ENCODE measurements at regions not wholly inside any gene's neighbourhood (a gene's known extent, or its start where the extent isn't known, plus 50 kb on each side); places are given as distances from the start of the nearest gene placed in this dataset.

DNA sequence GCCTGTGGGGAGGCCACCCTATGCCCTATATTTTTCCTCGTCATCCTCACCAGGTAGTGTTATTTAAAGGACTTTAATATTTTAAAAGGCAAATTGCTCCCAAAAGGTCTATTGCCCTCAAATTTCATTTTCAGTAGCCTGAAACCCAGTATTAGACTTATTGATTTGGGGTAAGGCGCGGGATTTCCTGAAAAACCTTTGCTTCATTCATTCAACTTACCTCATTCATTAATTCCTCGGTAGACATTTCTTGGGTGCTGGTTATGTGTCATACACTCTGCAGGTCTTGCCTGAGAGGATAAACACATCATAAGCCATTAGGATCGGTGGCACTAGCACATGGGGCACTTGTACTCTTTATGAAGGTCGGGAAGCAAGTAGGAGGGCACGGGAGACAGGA is 99.2 kb downstream of the ARF6 start:
- no peak for DNase-seq
- TF ChIP-seq, protein P1, sequence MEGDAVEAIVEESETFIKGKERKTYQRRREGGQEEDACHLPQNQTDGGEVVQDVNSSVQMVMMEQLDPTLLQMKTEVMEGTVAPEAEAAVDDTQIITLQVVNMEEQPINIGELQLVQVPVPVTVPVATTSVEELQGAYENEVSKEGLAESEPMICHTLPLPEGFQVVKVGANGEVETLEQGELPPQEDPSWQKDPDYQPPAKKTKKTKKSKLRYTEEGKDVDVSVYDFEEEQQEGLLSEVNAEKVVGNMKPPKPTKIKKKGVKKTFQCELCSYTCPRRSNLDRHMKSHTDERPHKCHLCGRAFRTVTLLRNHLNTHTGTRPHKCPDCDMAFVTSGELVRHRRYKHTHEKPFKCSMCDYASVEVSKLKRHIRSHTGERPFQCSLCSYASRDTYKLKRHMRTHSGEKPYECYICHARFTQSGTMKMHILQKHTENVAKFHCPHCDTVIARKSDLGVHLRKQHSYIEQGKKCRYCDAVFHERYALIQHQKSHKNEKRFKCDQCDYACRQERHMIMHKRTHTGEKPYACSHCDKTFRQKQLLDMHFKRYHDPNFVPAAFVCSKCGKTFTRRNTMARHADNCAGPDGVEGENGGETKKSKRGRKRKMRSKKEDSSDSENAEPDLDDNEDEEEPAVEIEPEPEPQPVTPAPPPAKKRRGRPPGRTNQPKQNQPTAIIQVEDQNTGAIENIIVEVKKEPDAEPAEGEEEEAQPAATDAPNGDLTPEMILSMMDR (IDR thresholded peaks at IDR 0.05; ENCODE audit: control extremely low read depth, extremely low read depth), result no peak
- Histone ChIP-seq H3K27ac (ENCODE audit: low read depth in 1 of 2, low read length in 1 of 2) (no peak overlapping the region), H3K4me3 (no peak overlapping the region), H3K9me3 (ENCODE audit: control insufficient read depth in 4 of 4, insufficient read depth in 3 of 4, low read length in 3 of 4) (no peaks in the 10 kb centered on the region), H3K27me3 (ENCODE audit: control insufficient read depth in 3 of 3, insufficient read depth in 3 of 3, low read length in 2 of 3) (no peaks in the 10 kb centered on the region), H3K9ac (ENCODE audit: insufficient read depth in 1 of 2, low read length in 2 of 2) (no peak overlapping the region), H3K4me1 (ENCODE audit: control insufficient read depth in 5 of 5, insufficient read depth in 5 of 5, low read length in 5 of 5) (peaks cover 0 to 9% (median 2%) of the 10 kb centered on the region in 5 donors), H3K36me3 (ENCODE audit: control insufficient read depth in 4 of 4, insufficient read depth in 4 of 4, low read length in 4 of 4) (no peaks in the 10 kb centered on the region)
- ATAC-seq (ENCODE audit: insufficient read depth, low FRiP score), result no peak
- WGBS, 2 donors, result 95 to 96% methylated on average over 7 of the region's 7 CpGs

GRCh38 chr14:49992448-49992847 is 99.6 kb downstream of the ARF6 start:
- Histone ChIP-seq H3K27ac (ENCODE audit: low read depth in 1 of 2, low read length in 1 of 2) (no peak overlapping the region), H3K27me3 (ENCODE audit: control insufficient read depth in 3 of 3, insufficient read depth in 3 of 3, low read length in 2 of 3) (no peaks in the 10 kb centered on the region), H3K4me3 (no peak overlapping the region), H3K9ac (ENCODE audit: insufficient read depth in 1 of 2, low read length in 2 of 2) (no peak overlapping the region), H3K9me3 (ENCODE audit: control insufficient read depth in 4 of 4, insufficient read depth in 3 of 4, low read length in 3 of 4) (no peaks in the 10 kb centered on the region), H3K4me1 (ENCODE audit: control insufficient read depth in 5 of 5, insufficient read depth in 5 of 5, low read length in 5 of 5) (peaks cover 0 to 7% (median 0%) of the 10 kb centered on the region in 5 donors), H3K36me3 (ENCODE audit: control insufficient read depth in 4 of 4, insufficient read depth in 4 of 4, low read length in 4 of 4) (no peaks in the 10 kb centered on the region)
- 85 to 87% methylated on average over 4 of the region's 4 CpGs for WGBS, 2 donors
- TF ChIP-seq, protein P1 (IDR thresholded peaks at IDR 0.05; ENCODE audit: control extremely low read depth, extremely low read depth), result no peak
- no peak for ATAC-seq (ENCODE audit: insufficient read depth, low FRiP score)
- DNase-seq, result no peak

DNA sequence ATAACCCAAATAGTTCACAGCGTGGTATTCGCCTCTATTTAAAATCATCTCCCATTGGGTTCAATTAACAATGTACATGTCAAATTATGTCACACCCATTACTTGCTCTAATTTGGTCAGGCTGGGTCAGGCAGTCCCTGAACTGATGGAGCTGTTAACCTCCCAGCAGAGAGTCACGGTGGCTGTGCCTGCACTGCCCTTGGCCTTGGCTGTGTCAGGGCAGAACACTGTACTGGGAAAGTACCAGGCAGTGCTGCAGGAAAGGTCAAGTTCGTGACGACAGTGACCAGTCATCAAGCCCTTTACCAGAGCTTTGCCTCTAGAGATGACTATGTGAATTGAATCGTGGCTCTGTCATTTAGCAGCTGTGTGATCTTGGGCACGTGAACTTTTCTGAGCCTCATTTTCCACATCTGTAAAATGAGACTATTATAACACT is 100.0 kb downstream of the ARF6 start:
- WGBS, 2 donors, result 80 to 89% methylated on average over 7 of the region's 7 CpGs

More for the DNA sequence above, 100.0 kb downstream of the ARF6 start:
- Histone ChIP-seq H3K27ac (ENCODE audit: low read depth in 1 of 2, low read length in 1 of 2) (no peak overlapping the region), H3K4me1 (ENCODE audit: control insufficient read depth in 5 of 5, insufficient read depth in 5 of 5, low read length in 5 of 5) (peaks cover 0 to 7% (median 0%) of the 10 kb centered on the region in 5 donors), H3K36me3 (ENCODE audit: control insufficient read depth in 4 of 4, insufficient read depth in 4 of 4, low read length in 4 of 4) (no peaks in the 10 kb centered on the region), H3K27me3 (ENCODE audit: control insufficient read depth in 3 of 3, insufficient read depth in 3 of 3, low read length in 2 of 3) (no peaks in the 10 kb centered on the region), H3K4me3 (no peak overlapping the region), H3K9me3 (ENCODE audit: control insufficient read depth in 4 of 4, insufficient read depth in 3 of 4, low read length in 3 of 4) (no peaks in the 10 kb centered on the region), H3K9ac (ENCODE audit: insufficient read depth in 1 of 2, low read length in 2 of 2) (no peak overlapping the region)
- ATAC-seq (ENCODE audit: insufficient read depth, low FRiP score) (no peak), DNase-seq (no peak)
- TF ChIP-seq, protein P1 (IDR thresholded peaks at IDR 0.05; ENCODE audit: control extremely low read depth, extremely low read depth), result no peak
